PFSK-1 (cell line): ENCODE measurements at regions not wholly inside any gene's neighbourhood (a gene's known extent, or its start where the extent isn't known, plus 50 kb on each side); places are given as distances from the start of the nearest gene placed in this dataset.

Experiments
- FOXP2 ChIP-seq: optimal IDR thresholded peaks from 2 replicates; pipeline ENCODE3; 2011; ENCODE audit warnings: borderline replicate concordance, control low read depth, inconsistent platforms; ENCODE audit not compliant: insufficient read depth; ENCODE audit errors: extremely low read length, extremely low read depth
- POLR2AphosphoS5 ChIP-seq: IDR thresholded peaks from 2 replicates; pipeline ENCODE4 v1.6.1; 2012; ENCODE audit warnings: low read depth, mild to moderate bottlenecking, control low read depth, low read length, moderate library complexity

DNA sequence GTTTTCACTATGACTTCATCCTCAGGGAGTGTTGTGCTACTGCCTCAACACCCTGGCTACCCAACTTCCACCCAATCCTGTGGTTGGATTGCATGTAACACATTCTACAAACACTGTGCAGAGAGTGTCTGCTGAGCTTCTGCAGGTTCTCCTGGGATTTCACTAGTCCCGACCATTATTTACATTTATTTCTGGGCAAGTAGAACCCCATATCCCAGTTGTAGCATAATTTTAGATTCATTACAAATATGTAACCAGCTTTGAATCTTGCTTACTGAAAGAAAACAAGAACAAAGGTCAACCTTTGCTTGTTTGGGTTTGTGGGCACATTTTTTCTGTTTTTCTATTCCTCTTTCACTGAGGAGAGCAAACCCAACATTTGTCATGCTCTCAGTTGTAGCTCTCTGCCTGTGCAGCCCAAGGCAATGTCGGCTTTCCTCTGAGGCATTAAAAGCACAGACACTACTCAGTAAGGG, 2036.1 kb upstream of the LRRTM1 start:
- TF ChIP-seq POLR2AphosphoS5 (no peak), FOXP2 (no peak)
